Mesothelial cell of epicardium (in vitro differentiated cells): ENCODE measurements at regions not wholly inside any gene's neighbourhood (a gene's known extent, or its start where the extent isn't known, plus 50 kb on each side); places are given as distances from the start of the nearest gene placed in this dataset.

Source experiments
- DNase-seq, 2 experiments: peaks; one replicate each; pipeline ENCODE4 v3.0.0; 2021; ENCODE audit warnings: low spot score in 2 of 2; ENCODE audit not compliant: unreplicated experiment in 2 of 2
- H3K27ac Mint-ChIP-seq: 2 replicates; pipeline ENCODE4 v1.8.0; 2021; ENCODE audit warnings: mixed read lengths
- H3K27me3 Mint-ChIP-seq: 2 replicates; pipeline ENCODE4 v1.8.0; 2021; ENCODE audit warnings: low read depth, mixed read lengths
- H3K36me3 Mint-ChIP-seq: 2 replicates; pipeline ENCODE4 v1.8.0; 2021; ENCODE audit warnings: mixed read lengths
- H3K4me1 Mint-ChIP-seq: 2 replicates; pipeline ENCODE4 v1.8.0; 2021; ENCODE audit warnings: mixed read lengths
- H3K4me3 Mint-ChIP-seq: 2 replicates; pipeline ENCODE4 v1.8.0; 2021; ENCODE audit warnings: mild to moderate bottlenecking, moderate library complexity, mixed read lengths
- H3K9me3 Mint-ChIP-seq: 2 replicates; pipeline ENCODE4 v1.8.0; 2021; ENCODE audit warnings: mixed read lengths
- TF ChIP-seq, protein P1 (sequence below): fragments of 200-600 bp; sonication (generic); IDR thresholded peaks from one replicate; pipeline ENCODE4 v1.5.0; 2021; ENCODE audit warnings: antibody characterized with exemption; ENCODE audit not compliant: unreplicated experiment

DNA sequence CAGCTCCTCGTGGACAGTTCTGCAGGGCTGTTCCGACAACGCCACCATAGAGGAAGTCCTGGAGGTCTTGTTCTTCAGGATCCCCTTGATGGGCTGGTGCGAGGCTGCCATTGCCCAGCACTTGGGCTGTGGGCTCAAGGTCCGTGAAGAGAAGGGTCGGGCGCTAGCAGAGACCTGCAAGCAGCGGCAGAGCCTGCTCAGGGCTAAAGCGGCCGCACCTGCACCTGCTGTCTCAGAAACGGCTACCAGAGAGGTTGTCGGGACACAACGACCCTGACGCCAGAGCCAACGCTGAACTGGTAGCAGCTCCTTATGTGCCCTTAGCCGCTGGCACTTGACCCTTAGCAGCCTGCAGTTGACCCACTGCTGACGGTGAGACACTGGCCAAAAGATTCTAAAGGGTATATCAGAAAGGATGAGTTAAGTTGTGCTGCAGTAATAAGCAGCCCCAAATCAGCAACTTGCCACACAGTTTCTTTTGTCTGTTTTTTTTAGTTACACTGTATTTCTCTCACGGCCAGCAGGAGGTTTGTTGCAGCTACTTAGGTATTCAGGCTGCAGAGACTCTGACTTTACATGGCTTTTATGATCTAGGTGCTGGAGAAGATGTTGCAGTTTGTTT lies 55.5 kb upstream of the ST6GAL2 start:
- Mint-ChIP-seq H3K36me3 (no peaks in the 10 kb centered on the region), H3K4me1 (peaks cover 4% of the 10 kb centered on the region), H3K4me3 (no peak overlapping the region), H3K9me3 (peaks cover 3% of the 10 kb centered on the region), H3K27ac (no peak overlapping the region), H3K27me3 (no peaks in the 10 kb centered on the region)
- no peak for DNase-seq
- TF ChIP-seq, protein P1, sequence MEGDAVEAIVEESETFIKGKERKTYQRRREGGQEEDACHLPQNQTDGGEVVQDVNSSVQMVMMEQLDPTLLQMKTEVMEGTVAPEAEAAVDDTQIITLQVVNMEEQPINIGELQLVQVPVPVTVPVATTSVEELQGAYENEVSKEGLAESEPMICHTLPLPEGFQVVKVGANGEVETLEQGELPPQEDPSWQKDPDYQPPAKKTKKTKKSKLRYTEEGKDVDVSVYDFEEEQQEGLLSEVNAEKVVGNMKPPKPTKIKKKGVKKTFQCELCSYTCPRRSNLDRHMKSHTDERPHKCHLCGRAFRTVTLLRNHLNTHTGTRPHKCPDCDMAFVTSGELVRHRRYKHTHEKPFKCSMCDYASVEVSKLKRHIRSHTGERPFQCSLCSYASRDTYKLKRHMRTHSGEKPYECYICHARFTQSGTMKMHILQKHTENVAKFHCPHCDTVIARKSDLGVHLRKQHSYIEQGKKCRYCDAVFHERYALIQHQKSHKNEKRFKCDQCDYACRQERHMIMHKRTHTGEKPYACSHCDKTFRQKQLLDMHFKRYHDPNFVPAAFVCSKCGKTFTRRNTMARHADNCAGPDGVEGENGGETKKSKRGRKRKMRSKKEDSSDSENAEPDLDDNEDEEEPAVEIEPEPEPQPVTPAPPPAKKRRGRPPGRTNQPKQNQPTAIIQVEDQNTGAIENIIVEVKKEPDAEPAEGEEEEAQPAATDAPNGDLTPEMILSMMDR = no peak

DNA sequence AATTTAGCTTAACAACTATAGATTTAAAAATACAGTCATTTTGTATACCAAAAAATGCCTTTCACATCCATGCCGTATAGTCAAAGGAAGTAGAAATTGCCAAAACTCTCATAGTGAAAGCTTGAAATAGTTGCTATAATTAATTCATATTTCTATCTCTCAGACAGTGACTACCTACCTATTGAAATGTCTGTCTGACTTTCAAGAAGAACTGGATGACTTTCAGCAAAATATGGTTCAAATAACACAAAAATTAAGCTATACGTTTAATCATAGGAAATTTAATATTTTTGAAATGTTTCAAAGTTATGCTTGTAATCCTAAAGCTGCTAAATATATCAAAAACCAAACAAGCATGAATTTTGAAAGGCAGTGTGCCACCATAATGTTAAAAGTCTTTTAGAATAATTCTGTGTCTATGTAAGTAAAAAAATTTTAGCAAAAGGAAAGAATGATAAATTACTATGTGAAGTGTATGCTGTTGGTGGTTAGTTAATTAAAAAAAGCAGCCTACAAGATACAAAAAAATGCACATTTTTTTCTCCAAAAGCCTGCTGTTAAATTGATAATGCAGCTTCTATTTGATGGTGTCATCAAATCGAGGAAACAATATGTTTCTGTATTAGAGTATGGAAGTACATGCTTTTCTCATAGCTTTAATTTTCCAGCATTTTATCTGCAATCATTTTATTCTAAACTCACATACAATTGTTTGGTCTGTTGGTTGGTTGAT lies 57.7 kb upstream of the ST6GAL2 start:
- DNase-seq = no peak
- Mint-ChIP-seq H3K4me1 (peaks cover 4% of the 10 kb centered on the region), H3K27me3 (no peaks in the 10 kb centered on the region), H3K4me3 (no peak overlapping the region), H3K9me3 (peaks cover 3% of the 10 kb centered on the region), H3K27ac (no peak overlapping the region), H3K36me3 (no peaks in the 10 kb centered on the region)
- TF ChIP-seq, protein P1 = no peak

DNA sequence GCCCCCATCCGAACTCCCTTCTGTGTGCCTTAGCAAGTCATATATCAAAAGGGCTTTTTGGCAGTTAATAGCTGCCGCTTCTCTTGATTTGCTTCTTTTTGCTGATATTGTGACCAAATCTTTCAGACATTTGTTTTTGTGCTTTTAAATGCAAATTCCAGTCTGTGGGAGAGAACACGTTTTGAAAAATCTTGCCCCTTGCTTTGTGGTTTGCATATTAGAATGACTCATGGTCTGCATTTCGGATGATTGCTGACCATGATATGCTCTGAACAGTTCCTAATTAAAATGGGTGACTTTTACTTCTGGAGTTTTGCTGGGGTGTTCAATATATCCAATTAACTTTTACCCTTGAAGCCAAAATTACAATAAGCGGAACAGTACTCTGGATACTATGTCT lies 58.2 kb upstream of the ST6GAL2 start:
- H3K27me3 Mint-ChIP-seq = no peaks in the 10 kb centered on the region
- H3K9me3 Mint-ChIP-seq = peaks cover 3% of the 10 kb centered on the region

DNA sequence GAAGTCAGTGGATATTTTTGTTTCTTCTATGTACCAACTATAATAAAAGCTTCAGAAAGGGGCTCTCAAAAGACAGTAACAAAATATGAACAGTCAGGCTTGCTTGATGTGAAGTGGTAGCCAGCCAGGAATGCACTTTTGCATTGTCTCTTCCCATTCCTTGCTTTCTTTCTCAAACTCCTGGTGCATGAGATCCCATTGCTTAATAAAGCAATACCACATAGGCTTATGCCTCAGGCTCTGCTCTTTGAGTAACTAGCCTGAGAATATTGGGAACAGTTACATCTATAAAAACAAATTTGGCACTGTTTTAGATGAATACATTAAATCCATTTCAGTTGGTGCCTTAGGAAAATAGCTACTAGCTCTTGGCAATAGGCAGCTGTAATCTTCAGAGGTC lies 62.6 kb upstream of the ST6GAL2 start:
- H3K27me3 Mint-ChIP-seq = no peaks in the 10 kb centered on the region
- DNase-seq = no peak
- peaks cover 21% of the 10 kb centered on the region for H3K9me3 Mint-ChIP-seq
- no peak overlapping the region for H3K4me3 Mint-ChIP-seq
- H3K36me3 Mint-ChIP-seq = no peaks in the 10 kb centered on the region
- peaks cover 4% of the 10 kb centered on the region for H3K4me1 Mint-ChIP-seq
- H3K27ac Mint-ChIP-seq = no peak overlapping the region
- TF ChIP-seq, protein P1 = no peak

More for the DNA sequence above, 58.2 kb upstream of the ST6GAL2 start:
- DNase-seq = no peak
- H3K4me1 Mint-ChIP-seq = peaks cover 4% of the 10 kb centered on the region
- TF ChIP-seq, protein P1 = no peak
- H3K4me3 Mint-ChIP-seq = no peak overlapping the region
- H3K27ac Mint-ChIP-seq = peak overlapping the region; percentile 55
- H3K36me3 Mint-ChIP-seq = no peaks in the 10 kb centered on the region

DNA sequence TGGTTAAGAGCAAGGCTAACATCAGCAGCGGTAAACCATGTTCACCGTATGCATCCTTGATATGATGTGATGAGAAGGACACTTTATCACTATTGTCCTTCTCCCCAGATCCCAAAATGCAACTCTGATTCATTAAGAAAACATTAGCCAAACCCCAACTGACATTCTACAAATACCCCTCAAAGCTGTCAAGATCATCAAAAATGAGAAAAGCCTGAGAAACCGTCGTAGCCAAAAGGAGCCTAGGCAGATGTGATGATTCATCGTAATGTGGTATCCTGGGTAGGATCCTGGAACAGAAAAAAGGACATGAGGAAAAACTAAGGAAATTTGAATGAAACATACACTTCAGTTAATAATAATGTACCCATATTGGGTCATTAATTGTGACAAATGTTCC lies 67.3 kb upstream of the ST6GAL2 start:
- no peak overlapping the region for H3K27ac Mint-ChIP-seq
- TF ChIP-seq, protein P1 = no peak
- H3K4me1 Mint-ChIP-seq = peaks cover 5% of the 10 kb centered on the region
- DNase-seq = no peak
- no peaks in the 10 kb centered on the region for H3K27me3 Mint-ChIP-seq
- H3K4me3 Mint-ChIP-seq = no peak overlapping the region
- H3K36me3 Mint-ChIP-seq = no peaks in the 10 kb centered on the region
- H3K9me3 Mint-ChIP-seq = peaks cover 21% of the 10 kb centered on the region
